ENCODE measurements at regions not wholly inside any gene's neighbourhood (a gene's known extent, or its start where the extent isn't known, plus 50 kb on each side); places are given as distances from the start of the nearest gene placed in this dataset.

DNA sequence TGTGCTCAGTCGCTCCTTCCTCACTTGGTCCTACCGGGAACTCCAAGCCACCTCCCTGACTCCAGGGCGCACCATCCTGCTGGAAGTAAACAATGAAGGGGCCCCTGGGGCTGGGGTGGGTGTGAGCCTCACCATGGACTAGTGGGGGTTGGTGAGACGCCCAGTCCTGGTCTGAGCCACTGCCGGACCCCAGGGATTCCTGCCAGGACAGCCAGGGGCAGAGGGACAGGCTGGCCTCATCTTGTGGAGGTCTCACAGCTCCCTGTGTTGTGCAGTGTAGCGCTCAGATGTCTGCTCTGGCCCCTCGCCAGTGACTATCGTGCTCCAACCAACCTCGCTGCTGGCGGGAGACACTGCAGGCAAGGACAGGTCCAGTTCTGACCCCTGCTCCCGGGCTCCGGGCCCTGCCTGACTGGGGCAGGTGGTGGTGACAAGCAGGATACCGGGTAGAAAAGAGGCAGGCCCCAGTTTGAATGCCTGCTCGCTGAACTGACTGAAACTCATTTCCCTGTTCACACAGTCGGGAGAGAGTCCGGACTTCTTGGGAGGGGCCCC, 1021.4 kb downstream of the BRD1 start:
- TF ChIP-seq, protein P1, sequence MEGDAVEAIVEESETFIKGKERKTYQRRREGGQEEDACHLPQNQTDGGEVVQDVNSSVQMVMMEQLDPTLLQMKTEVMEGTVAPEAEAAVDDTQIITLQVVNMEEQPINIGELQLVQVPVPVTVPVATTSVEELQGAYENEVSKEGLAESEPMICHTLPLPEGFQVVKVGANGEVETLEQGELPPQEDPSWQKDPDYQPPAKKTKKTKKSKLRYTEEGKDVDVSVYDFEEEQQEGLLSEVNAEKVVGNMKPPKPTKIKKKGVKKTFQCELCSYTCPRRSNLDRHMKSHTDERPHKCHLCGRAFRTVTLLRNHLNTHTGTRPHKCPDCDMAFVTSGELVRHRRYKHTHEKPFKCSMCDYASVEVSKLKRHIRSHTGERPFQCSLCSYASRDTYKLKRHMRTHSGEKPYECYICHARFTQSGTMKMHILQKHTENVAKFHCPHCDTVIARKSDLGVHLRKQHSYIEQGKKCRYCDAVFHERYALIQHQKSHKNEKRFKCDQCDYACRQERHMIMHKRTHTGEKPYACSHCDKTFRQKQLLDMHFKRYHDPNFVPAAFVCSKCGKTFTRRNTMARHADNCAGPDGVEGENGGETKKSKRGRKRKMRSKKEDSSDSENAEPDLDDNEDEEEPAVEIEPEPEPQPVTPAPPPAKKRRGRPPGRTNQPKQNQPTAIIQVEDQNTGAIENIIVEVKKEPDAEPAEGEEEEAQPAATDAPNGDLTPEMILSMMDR (IDR thresholded peaks at IDR 0.05; ENCODE audit: insufficient read depth, low read length) = no peak
- no peak for TF ChIP-seq POLR2AphosphoS5 (IDR thresholded peaks at IDR 0.05; ENCODE audit: low read depth)
- no peak for TF ChIP-seq GABPA (IDR thresholded peaks at IDR 0.05; ENCODE audit: low read depth)
- TF ChIP-seq, protein P2, sequence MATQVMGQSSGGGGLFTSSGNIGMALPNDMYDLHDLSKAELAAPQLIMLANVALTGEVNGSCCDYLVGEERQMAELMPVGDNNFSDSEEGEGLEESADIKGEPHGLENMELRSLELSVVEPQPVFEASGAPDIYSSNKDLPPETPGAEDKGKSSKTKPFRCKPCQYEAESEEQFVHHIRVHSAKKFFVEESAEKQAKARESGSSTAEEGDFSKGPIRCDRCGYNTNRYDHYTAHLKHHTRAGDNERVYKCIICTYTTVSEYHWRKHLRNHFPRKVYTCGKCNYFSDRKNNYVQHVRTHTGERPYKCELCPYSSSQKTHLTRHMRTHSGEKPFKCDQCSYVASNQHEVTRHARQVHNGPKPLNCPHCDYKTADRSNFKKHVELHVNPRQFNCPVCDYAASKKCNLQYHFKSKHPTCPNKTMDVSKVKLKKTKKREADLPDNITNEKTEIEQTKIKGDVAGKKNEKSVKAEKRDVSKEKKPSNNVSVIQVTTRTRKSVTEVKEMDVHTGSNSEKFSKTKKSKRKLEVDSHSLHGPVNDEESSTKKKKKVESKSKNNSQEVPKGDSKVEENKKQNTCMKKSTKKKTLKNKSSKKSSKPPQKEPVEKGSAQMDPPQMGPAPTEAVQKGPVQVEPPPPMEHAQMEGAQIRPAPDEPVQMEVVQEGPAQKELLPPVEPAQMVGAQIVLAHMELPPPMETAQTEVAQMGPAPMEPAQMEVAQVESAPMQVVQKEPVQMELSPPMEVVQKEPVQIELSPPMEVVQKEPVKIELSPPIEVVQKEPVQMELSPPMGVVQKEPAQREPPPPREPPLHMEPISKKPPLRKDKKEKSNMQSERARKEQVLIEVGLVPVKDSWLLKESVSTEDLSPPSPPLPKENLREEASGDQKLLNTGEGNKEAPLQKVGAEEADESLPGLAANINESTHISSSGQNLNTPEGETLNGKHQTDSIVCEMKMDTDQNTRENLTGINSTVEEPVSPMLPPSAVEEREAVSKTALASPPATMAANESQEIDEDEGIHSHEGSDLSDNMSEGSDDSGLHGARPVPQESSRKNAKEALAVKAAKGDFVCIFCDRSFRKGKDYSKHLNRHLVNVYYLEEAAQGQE (IDR thresholded peaks at IDR 0.05; ENCODE audit: insufficient replicate concordance, low read depth) = no peak

Measured in HL-60 (cell line).